Pulmonary artery endothelial cell (primary cell): ENCODE measurements at regions not wholly inside any gene's neighbourhood (a gene's known extent, or its start where the extent isn't known, plus 50 kb on each side); places are given as distances from the start of the nearest gene placed in this dataset.
A peak's percentile ranks its signal among the peaks of the same experiment; 100 is the strongest.
"Not testable (repeated sequence)": the region's sequence is repeated elsewhere in the genome, so short reads cannot be mapped to it uniquely, and the experiment has no call there.

Experiments used
- DNase-seq: peaks from one replicate; pipeline ENCODE4 v3.0.0-alpha.2; 2011; ENCODE audit warnings: low read depth, low spot score

GRCh38 chr11:23138761-23139160 lies 278.5 kb upstream of the CCDC179 start:
- no peak for DNase-seq

- no peak for DNase-seq
Observed at GRCh38 chr11:23143022-23143421, 282.7 kb upstream of the CCDC179 start.

DNA sequence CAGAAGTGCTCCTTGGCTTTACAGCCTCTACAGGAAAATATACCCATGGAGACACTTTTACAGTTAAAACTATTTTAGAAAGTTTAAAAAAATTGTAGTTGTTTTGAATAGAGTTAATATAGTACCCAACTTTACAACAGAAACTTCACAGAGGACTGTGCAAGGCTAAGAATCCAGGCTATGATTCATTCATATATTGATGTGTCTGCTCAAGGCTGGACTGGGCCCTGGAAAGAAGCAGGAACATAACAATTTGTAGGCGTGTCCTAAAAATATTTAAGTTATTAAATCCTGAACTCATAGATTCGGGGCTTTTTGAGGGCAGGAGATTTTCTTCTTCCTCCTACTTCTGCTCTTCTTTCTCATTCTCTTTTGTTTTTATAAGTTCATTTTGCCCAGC lies 291.5 kb upstream of the CCDC179 start:
- DNase-seq = no peak

- DNase-seq = no peak
Observed at GRCh38 chr11:23155503-23155902, 295.2 kb upstream of the CCDC179 start.

GRCh38 chr11:23164022-23164421 lies 303.7 kb upstream of the CCDC179 start:
- DNase-seq = no peak

GRCh38 chr11:23166376-23166775 lies 306.1 kb upstream of the CCDC179 start:
- no peak for DNase-seq

- no peak for DNase-seq
Observed at GRCh38 chr11:23179609-23180008, 319.3 kb upstream of the CCDC179 start.

- no peak for DNase-seq
Observed at GRCh38 chr11:23181022-23181807, 320.9 kb upstream of the CCDC179 start.

DNA sequence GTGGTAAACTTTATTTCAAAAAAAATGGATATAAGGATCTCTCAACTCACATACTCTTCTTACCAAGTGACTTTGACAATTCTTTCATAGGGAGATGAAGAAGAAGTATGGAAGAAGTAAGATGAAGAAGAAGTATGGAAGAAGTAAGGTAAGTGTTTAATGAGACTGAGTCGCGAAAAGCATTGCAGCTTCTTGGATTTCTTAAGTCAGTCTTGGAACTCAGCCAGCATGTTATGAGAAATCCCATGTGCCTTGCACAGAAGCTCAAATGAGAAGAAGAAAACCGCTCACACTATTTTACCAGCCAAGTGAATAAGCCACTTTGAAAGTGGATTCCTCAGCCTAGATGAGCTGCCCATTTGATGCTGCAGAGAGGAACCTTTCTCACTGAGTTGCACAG lies 332.0 kb upstream of the CCDC179 start:
- DNase-seq = no peak

- DNase-seq = no peak
Observed at GRCh38 chr11:23201936-23202522, 341.8 kb upstream of the CCDC179 start.

GRCh38 chr11:23202611-23203010 lies 342.3 kb upstream of the CCDC179 start:
- no peak for DNase-seq

DNA sequence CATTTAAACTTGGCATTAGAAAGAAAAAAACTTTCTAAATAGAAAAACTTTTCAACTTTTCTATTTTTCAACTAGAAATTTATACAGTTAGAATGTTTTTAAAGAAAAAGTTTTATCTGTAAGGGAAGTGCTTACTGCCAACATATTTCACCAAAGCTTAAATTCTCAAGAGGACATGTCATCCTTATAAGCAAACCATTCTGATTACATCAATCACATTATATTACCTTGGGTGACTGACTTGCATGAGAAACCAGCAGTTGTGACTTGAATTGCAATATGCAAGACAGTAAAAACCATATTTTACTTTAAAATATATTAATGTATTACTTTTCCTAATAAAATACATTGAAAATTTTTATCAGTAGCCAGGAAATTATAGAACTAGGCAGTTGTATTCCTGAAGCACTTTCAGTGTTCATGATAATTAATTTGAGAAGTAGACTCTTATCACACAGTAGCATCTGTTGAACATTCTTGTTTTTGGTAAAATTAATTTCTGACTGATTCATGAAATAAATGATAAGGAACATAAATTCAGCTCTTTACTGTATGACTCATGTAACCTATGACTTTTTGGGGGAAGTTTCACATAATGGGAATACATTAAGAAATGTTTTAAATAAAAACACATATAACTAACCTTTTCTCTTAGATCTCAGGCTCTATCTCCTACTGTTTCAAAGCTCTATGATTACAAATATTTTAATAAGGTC lies 345.0 kb upstream of the CCDC179 start:
- DNase-seq = peak; percentile 53

DNA sequence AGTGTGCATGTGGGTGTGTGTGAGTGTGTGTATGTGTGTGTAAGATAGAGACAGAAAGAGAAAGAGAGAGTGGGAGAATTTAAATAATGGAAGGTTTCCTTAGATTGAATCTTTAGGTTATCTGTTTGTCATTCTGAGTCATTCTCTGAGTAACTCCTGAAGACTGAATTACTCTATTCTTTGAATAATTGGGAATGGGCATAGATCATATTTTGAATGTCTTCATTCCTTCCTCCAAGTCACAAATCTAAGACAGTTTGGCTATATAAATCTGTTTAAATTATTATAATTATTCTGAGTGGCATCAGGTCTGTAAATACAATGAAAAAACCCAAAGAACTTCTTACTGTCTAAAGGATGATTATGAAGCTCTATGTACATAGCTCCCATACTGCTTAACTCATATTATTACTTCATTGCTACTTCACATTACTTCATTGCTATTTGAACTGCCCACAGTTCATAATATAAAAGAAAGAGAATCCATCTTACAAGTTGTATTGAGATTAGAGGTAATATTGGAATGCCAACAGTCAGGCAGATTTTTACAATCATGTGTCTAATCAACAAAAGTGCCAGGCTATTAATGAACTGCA lies 346.6 kb upstream of the CCDC179 start:
- no peak for DNase-seq

DNA sequence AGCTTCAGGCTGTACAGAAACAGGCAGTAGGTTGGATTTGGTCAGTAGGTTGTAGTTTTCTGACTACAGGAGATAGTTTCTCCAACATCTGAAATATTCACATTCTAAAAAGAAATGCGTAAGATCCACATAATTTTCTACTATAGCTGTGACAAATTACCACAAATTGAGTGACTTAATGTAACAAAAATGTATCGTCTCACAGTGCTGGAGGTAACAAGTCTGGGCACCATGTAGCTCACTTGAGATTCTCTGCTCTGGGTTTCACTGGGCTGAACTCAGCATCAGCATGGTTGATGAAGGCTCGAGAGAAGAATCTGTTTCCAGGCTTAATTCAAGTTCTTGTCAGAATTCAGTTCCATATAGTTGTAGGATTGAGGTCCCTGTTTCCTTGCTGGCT lies 350.9 kb upstream of the CCDC179 start:
- DNase-seq = no peak

GRCh38 chr11:23212807-23213206 lies 352.5 kb upstream of the CCDC179 start:
- no peak for DNase-seq

DNA sequence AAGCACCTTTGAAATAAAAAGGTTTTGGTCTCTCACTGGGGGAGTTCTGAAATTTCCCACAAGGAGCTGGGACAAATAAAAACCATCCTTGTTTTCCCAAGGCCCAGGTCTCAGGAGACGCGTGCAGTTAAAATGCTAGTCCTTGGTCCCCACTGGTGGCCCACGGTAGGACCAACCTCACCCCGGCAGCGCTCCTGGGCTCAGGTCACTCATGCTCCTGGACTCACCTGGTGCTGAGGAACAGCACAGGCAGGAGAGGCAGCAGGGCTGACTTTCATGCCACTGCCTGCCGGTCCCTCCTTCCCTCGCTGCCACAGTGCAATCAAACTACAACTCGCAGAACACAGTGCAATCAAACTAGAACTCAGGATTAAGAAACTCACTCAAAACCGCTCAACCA lies 356.8 kb upstream of the CCDC179 start:
- no peak for DNase-seq

- DNase-seq = not testable (repeated sequence)
Observed at GRCh38 chr11:23220086-23220485, 359.8 kb upstream of the CCDC179 start.

DNA sequence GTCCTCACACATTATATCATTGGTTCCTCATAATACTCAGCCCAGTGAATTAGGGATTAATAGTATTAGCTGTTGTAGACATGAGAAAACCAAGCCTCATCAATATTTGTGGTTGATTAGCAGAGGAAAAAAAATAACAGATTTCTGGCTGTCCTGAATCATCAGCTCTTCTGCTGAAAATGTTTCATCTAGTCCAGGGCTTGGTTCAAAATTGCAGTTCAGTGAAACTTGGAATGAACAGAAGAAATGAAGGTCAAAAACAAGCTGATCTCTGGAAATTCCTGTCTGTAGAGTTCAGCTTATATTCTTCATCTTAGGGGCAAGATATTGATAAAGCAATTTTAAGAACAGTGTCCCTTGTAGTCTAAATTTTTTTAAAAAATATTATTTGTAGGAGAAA lies 361.1 kb upstream of the CCDC179 start:
- no peak for DNase-seq

GRCh38 chr11:23226331-23227077 lies 366.2 kb upstream of the CCDC179 start:
- DNase-seq = no peak

DNA sequence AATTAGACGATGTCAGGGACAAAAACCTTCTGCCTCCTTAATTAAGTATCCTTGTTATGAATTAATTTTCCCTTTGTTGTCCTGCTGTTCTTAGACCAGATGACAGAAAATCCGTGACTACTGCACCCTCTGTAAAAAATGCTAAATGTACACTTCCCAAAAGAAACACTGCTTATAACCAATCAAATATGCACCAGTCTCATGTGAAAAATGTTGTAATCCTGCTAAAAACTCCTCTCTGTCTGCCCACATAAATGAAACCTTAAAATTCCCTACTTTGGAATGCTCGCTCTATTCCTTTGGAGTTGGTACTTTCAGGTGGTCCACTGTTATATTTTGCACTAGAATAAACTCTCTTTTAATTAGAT lies 366.8 kb upstream of the CCDC179 start:
- no peak for DNase-seq

DNA sequence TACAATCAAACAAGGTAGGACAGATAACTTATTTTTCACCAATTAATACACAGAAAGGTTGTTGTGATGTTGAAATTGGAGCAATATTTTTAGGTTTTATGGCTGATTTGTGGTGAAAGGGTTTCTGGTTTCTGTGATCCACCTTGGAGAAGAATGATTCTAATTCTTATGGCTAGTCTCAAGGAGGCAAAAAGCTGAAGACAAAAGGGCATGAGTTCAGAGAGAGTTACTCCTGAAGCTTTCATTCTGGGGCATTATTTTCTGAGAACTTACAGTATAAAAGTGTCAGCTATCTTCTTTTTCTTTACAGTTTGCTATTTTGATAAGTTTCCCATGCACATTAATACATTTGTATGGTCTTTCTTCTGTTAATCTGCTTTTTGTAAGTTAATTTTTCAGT lies 372.4 kb upstream of the CCDC179 start:
- DNase-seq = no peak

DNA sequence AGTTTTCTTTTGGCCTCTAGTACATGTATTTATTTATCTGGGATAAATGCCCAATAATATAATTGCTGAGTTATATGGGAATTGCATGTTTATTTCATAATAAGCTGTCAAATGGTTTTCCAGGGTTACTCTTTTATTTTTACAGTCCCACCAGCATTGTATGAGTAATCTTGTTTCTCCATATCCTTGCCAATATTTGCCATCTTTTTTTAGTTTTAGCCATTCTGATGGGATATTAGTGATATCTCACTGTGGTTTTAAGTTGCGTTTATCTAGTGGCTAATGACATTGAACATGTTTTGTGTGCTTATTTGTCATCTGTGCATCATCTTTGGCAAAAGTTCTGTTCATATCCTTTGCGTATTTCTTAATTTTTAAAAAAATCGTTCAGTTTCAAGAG lies 372.8 kb upstream of the CCDC179 start:
- DNase-seq = peak; percentile 1
